ENCODE measurements at regions not wholly inside any gene's neighbourhood (a gene's known extent, or its start where the extent isn't known, plus 50 kb on each side); places are given as distances from the start of the nearest gene placed in this dataset.
A peak's percentile ranks its signal among the peaks of the same experiment; 100 is the strongest.

- DNase-seq (peak in 6 of 14 experiments; percentile 19 to 90 (median 60)), ATAC-seq (ENCODE audit: poor library complexity) (peak; percentile 81)
- peaks cover 6% of the 10 kb centered on the region for H3K36me3 ChIP-seq (ENCODE audit: insufficient read depth, low read length)
- peaks cover 47% of the 10 kb centered on the region for H3K36me3 Mint-ChIP-seq (ENCODE audit: low read depth)
- H3K27me3 Mint-ChIP-seq = no peaks in the 10 kb centered on the region
- H3K27ac Mint-ChIP-seq = peak overlapping the region; percentile 99
- POLR2A ChIA-PET = interaction anchor here (0.5 to 3.3 kb wide), 8 partner anchors 10 to 98 kb away, joined by 3 to 33 read pairs (median 4); no protein-coding TSS in a partner anchor
- no peaks in the 10 kb centered on the region for H3K27me3 ChIP-seq (ENCODE audit: control insufficient read depth in 1 of 2, insufficient read depth in 2 of 2, low read length in 2 of 2)
- H3K4me3 ChIP-seq (ENCODE audit: low read length) = no peak overlapping the region
- H3K4me3 Mint-ChIP-seq = peak overlapping the region; percentile 75
- peaks cover 75% of the 10 kb centered on the region for H3K4me1 Mint-ChIP-seq (ENCODE audit: low read depth)
- TF ChIP-seq, protein P1, sequence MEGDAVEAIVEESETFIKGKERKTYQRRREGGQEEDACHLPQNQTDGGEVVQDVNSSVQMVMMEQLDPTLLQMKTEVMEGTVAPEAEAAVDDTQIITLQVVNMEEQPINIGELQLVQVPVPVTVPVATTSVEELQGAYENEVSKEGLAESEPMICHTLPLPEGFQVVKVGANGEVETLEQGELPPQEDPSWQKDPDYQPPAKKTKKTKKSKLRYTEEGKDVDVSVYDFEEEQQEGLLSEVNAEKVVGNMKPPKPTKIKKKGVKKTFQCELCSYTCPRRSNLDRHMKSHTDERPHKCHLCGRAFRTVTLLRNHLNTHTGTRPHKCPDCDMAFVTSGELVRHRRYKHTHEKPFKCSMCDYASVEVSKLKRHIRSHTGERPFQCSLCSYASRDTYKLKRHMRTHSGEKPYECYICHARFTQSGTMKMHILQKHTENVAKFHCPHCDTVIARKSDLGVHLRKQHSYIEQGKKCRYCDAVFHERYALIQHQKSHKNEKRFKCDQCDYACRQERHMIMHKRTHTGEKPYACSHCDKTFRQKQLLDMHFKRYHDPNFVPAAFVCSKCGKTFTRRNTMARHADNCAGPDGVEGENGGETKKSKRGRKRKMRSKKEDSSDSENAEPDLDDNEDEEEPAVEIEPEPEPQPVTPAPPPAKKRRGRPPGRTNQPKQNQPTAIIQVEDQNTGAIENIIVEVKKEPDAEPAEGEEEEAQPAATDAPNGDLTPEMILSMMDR (IDR thresholded peaks at IDR 0.05) = no peak
- no peaks in the 10 kb centered on the region for H3K9me3 Mint-ChIP-seq
- intact Hi-C loops (cut with DNase I, micrococcal nuclease) = loop anchor here (1.0 to 5.0 kb wide), 4 partner anchors 14 to 44 kb away; no protein-coding TSS in a partner anchor
- H3K9me3 ChIP-seq (ENCODE audit: control insufficient read depth in 1 of 2, insufficient read depth in 1 of 2, low read length in 2 of 2) = no peaks in the 10 kb centered on the region
- CTCF ChIA-PET = interaction anchor here (1.0 to 1.8 kb wide), 3 partner anchors 33 to 81 kb away, joined by 3 read pairs; no protein-coding TSS in a partner anchor
- H3K27ac ChIP-seq (ENCODE audit: low read depth in 1 of 2, low read length in 2 of 2) = peak overlapping the region; percentile 52 to 59
- peaks cover 59% of the 10 kb centered on the region for H3K4me1 ChIP-seq (ENCODE audit: insufficient read depth, low read length)
These were observed 54.3 kb downstream of the GARRE1 start for GRCh38 chr19:34308381-34309367.

DNA sequence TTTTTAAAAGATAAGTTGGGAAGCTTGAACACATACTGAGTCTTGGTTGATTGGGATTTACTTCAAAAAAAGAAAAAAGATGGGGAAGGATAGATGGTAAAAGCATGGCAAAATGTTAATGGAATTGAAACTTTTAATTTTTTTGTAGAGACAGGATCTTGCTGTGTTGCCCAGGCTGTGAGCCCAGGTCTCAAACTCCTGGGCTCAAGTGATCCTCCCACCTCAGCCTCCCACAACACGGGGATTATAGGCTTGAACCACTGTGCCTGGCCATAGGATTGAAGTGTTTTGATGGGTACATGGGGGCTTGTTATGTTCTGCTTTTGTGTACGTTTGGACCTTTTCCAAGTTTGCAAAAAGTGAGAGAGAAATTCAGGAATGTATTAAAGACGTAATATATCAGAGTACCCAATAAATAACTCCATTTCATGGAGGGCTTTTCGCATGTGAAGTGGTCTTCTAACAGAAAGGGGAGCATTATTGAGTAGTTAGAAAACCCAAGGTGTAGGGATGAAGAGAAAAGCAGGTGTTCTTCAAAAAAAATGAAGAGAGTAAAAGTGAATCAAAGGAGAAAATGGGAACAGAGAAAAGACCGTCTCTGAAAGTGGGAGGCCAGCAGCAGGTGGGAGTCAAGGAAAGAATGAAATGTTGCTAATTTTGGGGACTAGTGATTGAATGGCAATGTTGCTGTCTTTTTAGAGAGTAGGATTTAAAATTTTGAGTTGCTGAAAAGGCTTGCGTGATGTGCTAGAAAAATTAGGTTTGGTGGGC lies 55.2 kb downstream of the GARRE1 start:
- POLR2A ChIA-PET = interaction anchor here (0.5 to 3.3 kb wide), 6 partner anchors 9 to 98 kb away, joined by 3 to 33 read pairs (median 4); no protein-coding TSS in a partner anchor
- CTCF ChIA-PET = interaction anchor here (1.8 kb wide), 1 partner anchor 37 kb away, joined by 3 read pairs; no protein-coding TSS in a partner anchor

More for the DNA sequence above, 55.2 kb downstream of the GARRE1 start:
- DNase-seq = no peak
- Histone ChIP-seq H3K27me3 (ENCODE audit: control insufficient read depth in 1 of 2, insufficient read depth in 2 of 2, low read length in 2 of 2) (no peaks in the 10 kb centered on the region), H3K27ac (ENCODE audit: low read depth in 1 of 2, low read length in 2 of 2) (peak overlapping the region; percentile 52 to 57), H3K9me3 (ENCODE audit: control insufficient read depth in 1 of 2, insufficient read depth in 1 of 2, low read length in 2 of 2) (no peaks in the 10 kb centered on the region), H3K36me3 (ENCODE audit: insufficient read depth, low read length) (peaks cover 6% of the 10 kb centered on the region), H3K4me1 (ENCODE audit: insufficient read depth, low read length) (peaks cover 59% of the 10 kb centered on the region), H3K4me3 (ENCODE audit: low read length) (no peak overlapping the region)
- TF ChIP-seq, protein P1 (IDR thresholded peaks at IDR 0.05) = no peak
- H3K9me3 Mint-ChIP-seq = no peaks in the 10 kb centered on the region
- no peak for ATAC-seq (ENCODE audit: poor library complexity)
- peaks cover 45% of the 10 kb centered on the region for H3K36me3 Mint-ChIP-seq (ENCODE audit: low read depth)
- intact Hi-C loops (cut with DNase I, micrococcal nuclease) = loop anchor here (1.0 to 5.0 kb wide), 4 partner anchors 15 to 43 kb away; no protein-coding TSS in a partner anchor
- peak overlapping the region; percentile 99 for H3K27ac Mint-ChIP-seq
- peak overlapping the region; percentile 75 for H3K4me3 Mint-ChIP-seq
- H3K27me3 Mint-ChIP-seq = no peaks in the 10 kb centered on the region
- H3K4me1 Mint-ChIP-seq (ENCODE audit: low read depth) = peaks cover 79% of the 10 kb centered on the region
